Esophagus muscularis mucosa (tissue), 3 donors: ENCODE measurements at regions not wholly inside any gene's neighbourhood (a gene's known extent, or its start where the extent isn't known, plus 50 kb on each side); places are given as distances from the start of the nearest gene placed in this dataset.

ENCODE experiments used
- CTCF ChIP-seq, 3 experiments: fragments of 200-600 bp in 2 of 3; fragments of 450-650 bp in 1 of 3; sonication (generic) in 2 of 3; IDR thresholded peaks; one replicate each; pipeline ENCODE4 v1.5.1; 2017 to 2019; ENCODE audit warnings: antibody characterized with exemption in 3 of 3, mild to moderate bottlenecking in 2 of 3, moderate library complexity in 1 of 3
- EP300 ChIP-seq: sonication (generic); formaldehyde crosslinking; IDR thresholded peaks from one replicate; pipeline ENCODE4 v1.6.1; 2017; ENCODE audit warnings: antibody characterized with exemption

- TF ChIP-seq CTCF (IDR thresholded peaks at IDR 0.05) (no peak), EP300 (no peak)
Measured at GRCh38 chr18:1413323-1413675, 508.6 kb downstream of the ADCYAP1 start.
